Ascending aorta (tissue), 2 donors: ENCODE measurements at regions not wholly inside any gene's neighbourhood (a gene's known extent, or its start where the extent isn't known, plus 50 kb on each side); places are given as distances from the start of the nearest gene placed in this dataset.

Experiments used
- DNase-seq, 2 donors: peaks; one replicate each; pipeline ENCODE4 v3.0.0-alpha.2; 2019; ENCODE audit warnings: low spot score in 2 of 2
- H3K27ac ChIP-seq, 2 donors: fragments of 200-600 bp; sonication (generic); one replicate each; pipeline ENCODE4 v1.5.1; 2016 to 2017; ENCODE audit warnings: mild to moderate bottlenecking in 1 of 2
- H3K27me3 ChIP-seq: fragments of 200-600 bp; sonication (generic); one replicate; pipeline ENCODE4 v1.5.1; 2017
- H3K36me3 ChIP-seq, 2 donors: fragments of 200-600 bp; sonication (generic); one replicate each; pipeline ENCODE4 v1.5.1; 2016
- H3K4me1 ChIP-seq, 2 donors: fragments of 200-600 bp; sonication (generic); one replicate each; pipeline ENCODE4 v1.5.1; 2016 to 2017; ENCODE audit warnings: mild to moderate bottlenecking in 1 of 2
- H3K4me3 ChIP-seq, 2 donors: fragments of 200-600 bp; sonication (generic); one replicate each; pipeline ENCODE4 v1.5.1; 2016 to 2017; ENCODE audit warnings: mild to moderate bottlenecking in 1 of 2
- H3K9me3 ChIP-seq, 2 donors: fragments of 200-600 bp; sonication (generic); one replicate each; pipeline ENCODE4 v1.5.1; 2016
- CTCF ChIP-seq, 3 experiments: fragments of 200-600 bp in 2 of 3; fragments of 450-650 bp in 1 of 3; sonication (generic) in 2 of 3; IDR thresholded peaks; one replicate each; pipeline ENCODE4 v1.5.1; 2016 to 2019; ENCODE audit warnings: antibody characterized with exemption in 3 of 3, mild to moderate bottlenecking in 1 of 3, moderate library complexity in 1 of 3
- intact Hi-C: fragments of 100-400 bp; cut with DNase I; formaldehyde crosslinking; loops from one replicate; pipeline ENCODE4 v1.15.1; 2023

- no peak overlapping the region for H3K4me3 ChIP-seq
- intact Hi-C loops: loop anchor here (5.0 kb wide), 1 partner anchor 413 kb away; no protein-coding TSS in a partner anchor
- no peaks in the 10 kb centered on the region for H3K4me1 ChIP-seq
- peaks cover 11 to 31% of the 10 kb centered on the region in 2 donors for H3K36me3 ChIP-seq
- no peak overlapping the region for H3K27ac ChIP-seq
- DNase-seq: peak in 1 of 2 donors; percentile 54
- no peaks in the 10 kb centered on the region for H3K27me3 ChIP-seq
- no peak for TF ChIP-seq CTCF (IDR thresholded peaks at IDR 0.05)
- H3K9me3 ChIP-seq: no peaks in the 10 kb centered on the region
Measured at GRCh38 chr17:77499699-77500435, 359.1 kb downstream of the SEC14L1 start.

DNA sequence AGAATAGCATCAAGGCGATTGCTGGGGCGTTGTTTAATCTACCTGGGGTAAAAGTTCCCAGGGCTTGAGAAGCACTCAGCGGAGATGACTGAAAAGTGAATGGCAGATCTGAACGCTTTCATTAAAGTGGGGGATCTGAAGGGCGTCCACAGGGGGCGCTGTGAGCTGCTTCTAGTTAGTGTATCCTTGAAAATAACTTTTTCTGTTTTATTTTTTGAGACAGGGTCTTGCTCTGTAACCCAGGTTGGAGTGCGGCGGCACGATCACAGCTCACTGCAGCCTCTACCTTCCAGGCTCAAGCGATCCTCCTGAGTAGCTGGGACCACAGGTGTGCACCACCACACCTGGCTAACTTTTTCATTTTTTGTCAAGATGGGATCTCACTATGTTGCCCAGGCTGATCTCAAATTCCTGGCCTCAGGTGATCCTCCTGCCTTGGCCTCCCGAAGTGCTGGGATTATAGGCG lies 360.4 kb downstream of the SEC14L1 start:
- Histone ChIP-seq H3K27me3 (no peaks in the 10 kb centered on the region), H3K9me3 (no peaks in the 10 kb centered on the region), H3K4me3 (no peak overlapping the region), H3K4me1 (no peaks in the 10 kb centered on the region), H3K36me3 (peaks cover 11 to 25% of the 10 kb centered on the region in 2 donors), H3K27ac (no peak overlapping the region)
- DNase-seq: peak in 1 of 2 donors; percentile 8
- TF ChIP-seq CTCF (IDR thresholded peaks at IDR 0.05): peak in 1 of 3 experiments; percentile 47
- intact Hi-C loops: no loop called here

DNA sequence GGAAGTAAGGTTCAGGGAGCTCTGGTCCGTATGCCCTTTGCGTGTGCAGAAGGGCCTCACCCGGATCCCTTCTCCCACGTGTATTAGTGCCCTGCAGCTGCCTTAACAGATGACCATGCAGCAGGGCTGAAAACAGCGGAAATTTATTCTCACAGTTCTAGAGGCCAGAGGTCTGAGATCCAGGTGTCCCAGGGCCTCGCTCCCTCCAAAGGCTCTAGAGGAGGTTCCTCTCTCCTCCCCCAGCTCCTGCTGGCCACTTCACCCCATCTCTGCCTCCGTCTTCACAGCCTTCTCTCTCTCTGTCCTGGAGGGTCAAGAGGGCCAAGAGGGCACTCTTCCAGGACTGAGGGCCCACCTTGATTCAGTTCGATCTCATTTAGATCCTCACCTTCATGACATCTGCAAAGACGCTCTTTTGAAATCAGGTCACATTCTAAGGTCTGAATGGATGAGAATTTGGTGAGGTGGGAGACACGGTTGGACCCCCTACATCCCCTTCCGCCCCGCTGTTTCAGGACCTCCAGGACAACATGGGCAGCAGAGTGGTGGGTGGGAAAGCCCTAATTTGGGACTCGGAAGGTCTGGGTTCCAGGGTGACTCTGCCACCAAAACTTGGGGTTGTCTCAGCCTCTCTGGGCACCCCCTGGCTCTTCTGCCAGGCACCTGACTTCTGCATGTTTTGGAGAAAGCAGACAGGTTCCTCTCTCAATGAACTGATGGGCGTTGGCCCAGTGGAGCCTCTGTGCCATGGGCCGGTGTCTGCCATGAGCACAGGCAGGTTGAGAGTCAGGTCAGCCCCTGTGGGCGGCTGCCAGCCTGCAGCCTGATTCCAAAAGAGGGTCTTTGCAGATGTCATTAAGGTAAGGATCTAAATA lies 361.2 kb downstream of the SEC14L1 start:
- Histone ChIP-seq H3K4me3 (no peak overlapping the region), H3K36me3 (peaks cover 4 to 18% of the 10 kb centered on the region in 2 donors), H3K4me1 (no peaks in the 10 kb centered on the region), H3K9me3 (no peaks in the 10 kb centered on the region), H3K27me3 (no peaks in the 10 kb centered on the region), H3K27ac (no peak overlapping the region)
- DNase-seq: no peak
- no peak for TF ChIP-seq CTCF (IDR thresholded peaks at IDR 0.05)
- intact Hi-C loops: no loop called here

- intact Hi-C loops: no loop called here
- H3K27me3 ChIP-seq: no peaks in the 10 kb centered on the region
- no peak overlapping the region for H3K4me3 ChIP-seq
- H3K27ac ChIP-seq: no peak overlapping the region
- peaks cover 0 to 15% of the 10 kb centered on the region in 2 donors for H3K36me3 ChIP-seq
- no peaks in the 10 kb centered on the region for H3K9me3 ChIP-seq
- TF ChIP-seq CTCF (IDR thresholded peaks at IDR 0.05): no peak
- H3K4me1 ChIP-seq: no peaks in the 10 kb centered on the region
- DNase-seq: no peak
Measured at GRCh38 chr17:77502626-77503292, 362.0 kb downstream of the SEC14L1 start.

GRCh38 chr17:77503293-77503655 lies 362.5 kb downstream of the SEC14L1 start:
- no peak for DNase-seq
- no peak overlapping the region for H3K27ac ChIP-seq

More at GRCh38 chr17:77503293-77503655, 362.5 kb downstream of the SEC14L1 start:
- H3K9me3 ChIP-seq: no peaks in the 10 kb centered on the region
- intact Hi-C loops: no loop called here
- no peaks in the 10 kb centered on the region for H3K27me3 ChIP-seq
- TF ChIP-seq CTCF (IDR thresholded peaks at IDR 0.05): no peak
- no peak overlapping the region for H3K4me3 ChIP-seq
- no peaks in the 10 kb centered on the region for H3K4me1 ChIP-seq
- peaks cover 0 to 15% of the 10 kb centered on the region in 2 donors for H3K36me3 ChIP-seq
